Sigmoid colon (tissue), 4 donors: ENCODE measurements at regions not wholly inside any gene's neighbourhood (a gene's known extent, or its start where the extent isn't known, plus 50 kb on each side); places are given as distances from the start of the nearest gene placed in this dataset.

Experiments
- EP300 ChIP-seq, 4 donors: sonication (generic); formaldehyde crosslinking; IDR thresholded peaks; one replicate each; pipeline ENCODE4 v1.6.1; 2017; ENCODE audit warnings: antibody characterized with exemption in 4 of 4
- POLR2A ChIP-seq, 2 donors: fragments of 450-650 bp; IDR thresholded peaks; one replicate each; pipeline ENCODE4 v1.6.1; 2016; ENCODE audit warnings: antibody characterized with exemption in 2 of 2, mild to moderate bottlenecking in 2 of 2, moderate library complexity in 2 of 2
- TF ChIP-seq, protein P1 (sequence below), 4 experiments: fragments of 450-650 bp in 3 of 4; fragments of 200-600 bp in 1 of 4; IDR thresholded peaks; one replicate each; pipeline ENCODE4 v1.5.1; 2016 to 2019; ENCODE audit warnings: antibody characterized with exemption in 4 of 4, mild to moderate bottlenecking in 3 of 4, moderate library complexity in 2 of 4

GRCh38 chr5:99169309-99169708 lies 240.5 kb upstream of the CHD1 start:
- TF ChIP-seq, protein P1, sequence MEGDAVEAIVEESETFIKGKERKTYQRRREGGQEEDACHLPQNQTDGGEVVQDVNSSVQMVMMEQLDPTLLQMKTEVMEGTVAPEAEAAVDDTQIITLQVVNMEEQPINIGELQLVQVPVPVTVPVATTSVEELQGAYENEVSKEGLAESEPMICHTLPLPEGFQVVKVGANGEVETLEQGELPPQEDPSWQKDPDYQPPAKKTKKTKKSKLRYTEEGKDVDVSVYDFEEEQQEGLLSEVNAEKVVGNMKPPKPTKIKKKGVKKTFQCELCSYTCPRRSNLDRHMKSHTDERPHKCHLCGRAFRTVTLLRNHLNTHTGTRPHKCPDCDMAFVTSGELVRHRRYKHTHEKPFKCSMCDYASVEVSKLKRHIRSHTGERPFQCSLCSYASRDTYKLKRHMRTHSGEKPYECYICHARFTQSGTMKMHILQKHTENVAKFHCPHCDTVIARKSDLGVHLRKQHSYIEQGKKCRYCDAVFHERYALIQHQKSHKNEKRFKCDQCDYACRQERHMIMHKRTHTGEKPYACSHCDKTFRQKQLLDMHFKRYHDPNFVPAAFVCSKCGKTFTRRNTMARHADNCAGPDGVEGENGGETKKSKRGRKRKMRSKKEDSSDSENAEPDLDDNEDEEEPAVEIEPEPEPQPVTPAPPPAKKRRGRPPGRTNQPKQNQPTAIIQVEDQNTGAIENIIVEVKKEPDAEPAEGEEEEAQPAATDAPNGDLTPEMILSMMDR (IDR thresholded peaks at IDR 0.05) = peak in 1 of 4 experiments; percentile 8
- TF ChIP-seq POLR2A (IDR thresholded peaks at IDR 0.05) (no peak), EP300 (IDR thresholded peaks at IDR 0.05) (no peak)
